ENCODE measurements at regions not wholly inside any gene's neighbourhood (a gene's known extent, or its start where the extent isn't known, plus 50 kb on each side); places are given as distances from the start of the nearest gene placed in this dataset.

DNA sequence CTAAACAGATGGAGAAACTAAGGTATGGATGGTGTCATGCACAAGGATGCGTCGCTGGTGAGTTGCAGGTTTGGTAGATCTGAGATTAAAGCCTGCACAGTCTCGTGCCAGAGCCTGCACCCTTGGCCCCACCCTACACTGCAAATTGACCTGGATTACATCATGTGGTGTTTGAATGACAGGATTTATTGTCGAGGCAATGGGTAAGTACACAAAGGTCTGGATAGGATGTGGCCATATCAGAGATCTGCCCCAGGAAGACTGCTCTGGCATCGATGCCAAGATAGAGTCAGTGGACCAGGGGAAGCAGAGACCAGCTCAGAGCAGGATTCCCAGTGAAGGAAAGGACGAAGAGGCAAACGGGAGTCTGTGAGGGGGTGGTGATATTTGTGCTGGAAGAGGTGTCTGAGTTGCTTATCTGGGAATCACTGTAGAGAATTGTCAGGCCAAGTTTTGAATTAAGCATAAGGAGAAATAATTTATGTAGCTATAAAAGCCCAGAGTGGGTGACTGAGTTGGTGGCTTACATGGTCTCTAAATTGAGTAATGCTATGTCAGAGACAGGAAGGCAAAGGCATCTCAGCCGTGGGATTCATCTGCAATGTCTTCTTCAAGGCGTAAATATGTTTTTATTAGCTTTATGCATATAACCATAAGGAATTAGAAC is 499.6 kb upstream of the B3GAT1 start:
- no peak overlapping the region for H3K4me3 Mint-ChIP-seq (ENCODE audit: unreplicated experiment)
- peaks cover 19% of the 10 kb centered on the region for H3K4me1 Mint-ChIP-seq (ENCODE audit: low read depth)
- H3K27me3 Mint-ChIP-seq (ENCODE audit: low read depth): peaks cover 13% of the 10 kb centered on the region
- DNase-seq (ENCODE audit: low spot score): no peak
- no peaks in the 10 kb centered on the region for H3K9me3 Mint-ChIP-seq (ENCODE audit: low read depth)
- H3K36me3 Mint-ChIP-seq (ENCODE audit: low read depth): no peaks in the 10 kb centered on the region
- TF ChIP-seq CTCF (IDR thresholded peaks at IDR 0.05): no peak
- no peak overlapping the region for H3K27ac Mint-ChIP-seq (ENCODE audit: unreplicated experiment)

GRCh38 chr11:134908583-134908982 is 496.5 kb upstream of the B3GAT1 start:
- DNase-seq (ENCODE audit: low spot score): no peak
- no peaks in the 10 kb centered on the region for H3K36me3 Mint-ChIP-seq (ENCODE audit: low read depth)
- H3K4me3 Mint-ChIP-seq (ENCODE audit: unreplicated experiment): no peak overlapping the region
- no peaks in the 10 kb centered on the region for H3K9me3 Mint-ChIP-seq (ENCODE audit: low read depth)
- H3K27me3 Mint-ChIP-seq (ENCODE audit: low read depth): peaks cover 12% of the 10 kb centered on the region
- no peak overlapping the region for H3K27ac Mint-ChIP-seq (ENCODE audit: unreplicated experiment)
- H3K4me1 Mint-ChIP-seq (ENCODE audit: low read depth): peaks cover 25% of the 10 kb centered on the region
- no peak for TF ChIP-seq CTCF (IDR thresholded peaks at IDR 0.05)

DNA sequence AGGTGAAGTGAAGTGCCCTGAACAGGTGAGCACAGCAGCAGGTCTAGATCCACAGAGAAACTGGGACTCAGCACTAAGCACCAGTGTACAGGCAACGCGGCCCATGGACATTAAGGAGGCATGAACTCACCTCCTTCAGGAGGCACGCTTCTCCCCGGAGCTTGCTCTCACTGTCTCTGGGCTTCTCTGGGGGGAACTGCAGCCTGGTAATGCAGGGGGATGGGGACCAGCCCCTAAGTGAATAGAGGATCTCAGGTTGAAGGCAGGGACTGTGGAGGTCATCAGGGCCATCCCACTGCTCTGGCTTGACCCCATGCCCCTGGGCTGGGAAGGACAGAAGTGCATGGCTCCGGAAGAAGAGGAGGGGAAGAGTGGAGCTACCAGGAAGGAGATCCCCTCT is 495.6 kb upstream of the B3GAT1 start:
- H3K27me3 Mint-ChIP-seq (ENCODE audit: low read depth): peaks cover 7% of the 10 kb centered on the region
- H3K4me1 Mint-ChIP-seq (ENCODE audit: low read depth): peaks cover 25% of the 10 kb centered on the region
- no peak overlapping the region for H3K4me3 Mint-ChIP-seq (ENCODE audit: unreplicated experiment)
- DNase-seq (ENCODE audit: low spot score): no peak
- no peaks in the 10 kb centered on the region for H3K9me3 Mint-ChIP-seq (ENCODE audit: low read depth)
- TF ChIP-seq CTCF (IDR thresholded peaks at IDR 0.05): no peak
- H3K36me3 Mint-ChIP-seq (ENCODE audit: low read depth): no peaks in the 10 kb centered on the region
- H3K27ac Mint-ChIP-seq (ENCODE audit: unreplicated experiment): no peak overlapping the region

GRCh38 chr11:134906356-134906955 is 494.4 kb upstream of the B3GAT1 start:
- no peak for TF ChIP-seq CTCF (IDR thresholded peaks at IDR 0.05)
- DNase-seq (ENCODE audit: low spot score): no peak
- Mint-ChIP-seq H3K27me3 (ENCODE audit: low read depth) (peaks cover 7% of the 10 kb centered on the region), H3K9me3 (ENCODE audit: low read depth) (no peaks in the 10 kb centered on the region), H3K36me3 (ENCODE audit: low read depth) (no peaks in the 10 kb centered on the region), H3K4me3 (ENCODE audit: unreplicated experiment) (no peak overlapping the region), H3K27ac (ENCODE audit: unreplicated experiment) (no peak overlapping the region), H3K4me1 (ENCODE audit: low read depth) (peaks cover 25% of the 10 kb centered on the region)

GRCh38 chr11:134905928-134906327 is 493.9 kb upstream of the B3GAT1 start:
- DNase-seq (ENCODE audit: low spot score): no peak
- TF ChIP-seq CTCF (IDR thresholded peaks at IDR 0.05): no peak
- no peaks in the 10 kb centered on the region for H3K9me3 Mint-ChIP-seq (ENCODE audit: low read depth)
- no peak overlapping the region for H3K4me3 Mint-ChIP-seq (ENCODE audit: unreplicated experiment)
- H3K27me3 Mint-ChIP-seq (ENCODE audit: low read depth): peaks cover 7% of the 10 kb centered on the region
- H3K36me3 Mint-ChIP-seq (ENCODE audit: low read depth): no peaks in the 10 kb centered on the region
- H3K4me1 Mint-ChIP-seq (ENCODE audit: low read depth): peaks cover 25% of the 10 kb centered on the region
- no peak overlapping the region for H3K27ac Mint-ChIP-seq (ENCODE audit: unreplicated experiment)

All from chondrocyte (in vitro differentiated cells).